Coronary artery (tissue), 2 donors: ENCODE measurements at regions not wholly inside any gene's neighbourhood (a gene's known extent, or its start where the extent isn't known, plus 50 kb on each side); places are given as distances from the start of the nearest gene placed in this dataset.

Experiments
- DNase-seq: peaks from one replicate; pipeline ENCODE4 v3.0.0-alpha.2; 2017; ENCODE audit warnings: low spot score
- H3K27ac ChIP-seq, 2 donors: fragments of 200-600 bp; sonication (generic); one replicate each; pipeline ENCODE4 v1.5.1; 2016 to 2019
- H3K4me3 ChIP-seq: fragments of 200-600 bp; sonication (generic); 2 replicates; pipeline ENCODE4 v1.5.1; 2016; ENCODE audit warnings: mild to moderate bottlenecking, moderate library complexity
- TF ChIP-seq, protein P1 (sequence below): fragments of 200-600 bp; sonication (generic); IDR thresholded peaks from one replicate; pipeline ENCODE4 v1.5.1; 2019; ENCODE audit warnings: antibody characterized with exemption

- DNase-seq, result no peak
- Histone ChIP-seq H3K4me3 (no peak overlapping the region), H3K27ac (no peak overlapping the region)
- TF ChIP-seq, protein P1, sequence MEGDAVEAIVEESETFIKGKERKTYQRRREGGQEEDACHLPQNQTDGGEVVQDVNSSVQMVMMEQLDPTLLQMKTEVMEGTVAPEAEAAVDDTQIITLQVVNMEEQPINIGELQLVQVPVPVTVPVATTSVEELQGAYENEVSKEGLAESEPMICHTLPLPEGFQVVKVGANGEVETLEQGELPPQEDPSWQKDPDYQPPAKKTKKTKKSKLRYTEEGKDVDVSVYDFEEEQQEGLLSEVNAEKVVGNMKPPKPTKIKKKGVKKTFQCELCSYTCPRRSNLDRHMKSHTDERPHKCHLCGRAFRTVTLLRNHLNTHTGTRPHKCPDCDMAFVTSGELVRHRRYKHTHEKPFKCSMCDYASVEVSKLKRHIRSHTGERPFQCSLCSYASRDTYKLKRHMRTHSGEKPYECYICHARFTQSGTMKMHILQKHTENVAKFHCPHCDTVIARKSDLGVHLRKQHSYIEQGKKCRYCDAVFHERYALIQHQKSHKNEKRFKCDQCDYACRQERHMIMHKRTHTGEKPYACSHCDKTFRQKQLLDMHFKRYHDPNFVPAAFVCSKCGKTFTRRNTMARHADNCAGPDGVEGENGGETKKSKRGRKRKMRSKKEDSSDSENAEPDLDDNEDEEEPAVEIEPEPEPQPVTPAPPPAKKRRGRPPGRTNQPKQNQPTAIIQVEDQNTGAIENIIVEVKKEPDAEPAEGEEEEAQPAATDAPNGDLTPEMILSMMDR, result no peak
Measured at GRCh38 chr14:104469591-104469990, 110.0 kb upstream of the C14orf180 start.

DNA sequence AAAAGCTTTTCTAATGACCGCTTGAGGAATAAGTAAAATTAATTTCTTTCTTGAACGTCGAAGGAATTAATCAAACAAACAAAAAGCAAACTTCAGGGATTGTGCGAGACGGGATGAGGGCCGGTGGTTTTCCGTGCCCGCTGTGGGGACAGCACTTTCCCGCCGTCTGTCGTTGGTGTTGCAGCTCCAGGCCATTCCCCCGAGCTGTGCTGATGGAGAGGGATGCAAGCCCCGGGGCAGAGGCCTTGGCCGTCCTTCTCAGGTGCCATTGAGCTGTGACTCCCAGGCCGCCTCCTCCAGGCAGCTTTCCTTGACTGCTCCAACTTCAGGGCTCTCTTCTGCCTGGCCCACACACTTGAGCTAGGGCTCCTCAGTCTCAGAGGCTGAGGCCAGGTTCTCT, 109.0 kb upstream of the C14orf180 start:
- Histone ChIP-seq H3K4me3 (no peak overlapping the region), H3K27ac (no peak overlapping the region)
- no peak for DNase-seq
- TF ChIP-seq, protein P1, result no peak

GRCh38 chr14:104471114-104471513, 108.5 kb upstream of the C14orf180 start:
- TF ChIP-seq, protein P1, result no peak
- no peak overlapping the region for H3K4me3 ChIP-seq
- no peak for DNase-seq
- H3K27ac ChIP-seq, result no peak overlapping the region

GRCh38 chr14:104472073-104472472, 107.5 kb upstream of the C14orf180 start:
- DNase-seq, result no peak
- Histone ChIP-seq H3K27ac (no peak overlapping the region), H3K4me3 (no peak overlapping the region)
- TF ChIP-seq, protein P1, result no peak

DNA sequence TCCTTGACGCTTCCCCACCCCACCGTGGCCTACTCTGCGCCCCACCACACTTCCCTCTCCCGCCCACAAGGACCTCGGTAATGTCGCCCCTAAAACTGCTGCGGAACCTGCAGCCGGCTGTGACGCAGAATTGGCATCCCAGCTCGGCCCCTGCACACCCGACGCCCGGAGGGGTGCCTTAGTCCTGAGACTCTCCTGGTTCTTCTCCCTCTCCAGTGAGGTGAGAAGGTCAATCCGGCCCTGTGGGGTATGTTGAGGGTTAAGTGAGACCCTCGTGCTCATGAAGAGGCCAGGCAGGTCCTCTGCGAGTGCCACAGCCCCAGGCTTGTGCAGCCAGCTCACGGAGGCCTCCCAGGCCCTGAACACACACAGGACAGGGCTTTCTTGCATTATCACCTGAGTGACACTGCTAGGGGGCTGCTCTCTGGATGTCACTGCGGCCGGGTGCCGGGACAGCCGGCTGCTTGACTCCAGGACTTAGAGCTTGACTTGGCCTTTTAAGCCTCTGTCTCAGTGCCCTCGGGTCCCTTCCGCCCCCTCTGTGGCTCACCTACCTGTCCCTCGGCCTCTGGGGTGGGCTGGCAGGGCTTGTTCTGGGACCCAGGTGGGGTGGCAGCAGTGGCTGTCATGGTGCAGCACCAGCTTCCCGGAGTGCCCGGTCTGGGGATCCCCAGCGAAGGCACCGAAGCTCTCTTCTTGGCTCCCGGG, 106.9 kb upstream of the C14orf180 start:
- DNase-seq, result no peak
- TF ChIP-seq, protein P1, result no peak
- H3K27ac ChIP-seq, result no peak overlapping the region
- no peak overlapping the region for H3K4me3 ChIP-seq

GRCh38 chr14:104473244-104473565, 106.4 kb upstream of the C14orf180 start:
- Histone ChIP-seq H3K4me3 (no peak overlapping the region), H3K27ac (no peak overlapping the region)
- TF ChIP-seq, protein P1, result no peak
- DNase-seq, result no peak

DNA sequence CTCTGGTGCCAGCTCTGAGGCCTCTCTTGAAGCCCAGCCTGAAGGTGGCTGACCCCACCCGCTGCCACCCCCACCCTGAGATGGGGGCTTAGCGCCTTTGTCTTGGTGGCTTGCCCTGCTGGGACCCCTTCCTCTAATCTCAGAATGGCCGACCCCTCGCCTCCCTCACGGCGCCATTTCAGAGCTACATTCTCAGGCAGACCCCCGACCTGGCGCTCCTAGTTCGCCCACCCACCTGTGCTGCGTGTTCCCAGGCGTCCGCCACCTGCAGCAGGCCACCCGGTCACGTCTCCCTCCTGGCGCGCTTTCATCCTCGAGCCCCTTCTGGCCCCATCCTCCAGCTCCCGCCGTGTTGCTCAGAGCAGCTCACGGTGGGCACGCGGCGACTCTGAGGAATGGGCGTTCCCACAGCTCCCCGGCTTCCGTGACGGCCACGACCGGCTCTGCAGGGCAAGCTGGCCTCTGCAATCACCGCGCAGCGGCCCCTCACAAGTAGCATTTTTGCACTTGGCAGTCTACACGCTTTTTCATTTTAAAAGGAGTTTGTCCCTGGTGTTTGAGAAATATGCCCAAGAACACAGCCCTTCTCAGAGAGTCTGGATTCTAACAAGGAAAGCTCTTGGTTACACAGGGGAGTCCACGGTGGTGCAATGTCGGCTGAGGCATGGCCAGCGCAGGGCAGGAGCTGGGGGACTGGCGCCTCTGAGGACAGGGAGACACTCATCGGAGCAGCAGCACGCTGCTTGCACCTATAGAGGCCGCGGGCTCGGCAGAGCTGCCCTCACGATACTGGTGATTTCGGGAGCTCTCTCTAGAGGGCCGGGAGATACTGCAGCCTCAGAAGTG, 105.7 kb upstream of the C14orf180 start:
- Histone ChIP-seq H3K27ac (no peak overlapping the region), H3K4me3 (no peak overlapping the region)
- DNase-seq, result no peak
- TF ChIP-seq, protein P1, result no peak
